ENCODE measurements at regions not wholly inside any gene's neighbourhood (a gene's known extent, or its start where the extent isn't known, plus 50 kb on each side); places are given as distances from the start of the nearest gene placed in this dataset.

GRCh38 chr6:165900970-165901369, 237.9 kb upstream of the PDE10A start:
- Histone ChIP-seq H2AFZ (ENCODE audit: low read depth, low read length) (no peak overlapping the region), H3K27me3 (ENCODE audit: insufficient read depth, low read length) (no peaks in the 10 kb centered on the region), H3K9ac (ENCODE audit: low read length) (no peak overlapping the region), H3K4me1 (ENCODE audit: insufficient read depth, low read length) (no peaks in the 10 kb centered on the region), H3K36me3 (ENCODE audit: insufficient read depth, low read length) (no peaks in the 10 kb centered on the region), H3K9me3 (ENCODE audit: insufficient read depth, low read depth, low read length) (no peaks in the 10 kb centered on the region), H3K4me3 (ENCODE audit: insufficient read depth, low read depth, low read length) (no peak overlapping the region), H3K4me2 (ENCODE audit: low read length) (no peak overlapping the region), H3K27ac (ENCODE audit: low read depth, low read length) (no peak overlapping the region), H4K20me1 (ENCODE audit: insufficient read depth, low read length) (no peaks in the 10 kb centered on the region), H3K79me2 (ENCODE audit: insufficient read depth, low read length) (no peaks in the 10 kb centered on the region)
- TF ChIP-seq EZH2 (IDR thresholded peaks at IDR 0.05; ENCODE audit: insufficient read depth, low read length) (no peak), CTCF (IDR thresholded peaks at IDR 0.05; ENCODE audit: insufficient read depth, low read depth, low read length) (no peak)
- FAIRE-seq (no peak), DNase-seq (ENCODE audit: low read depth) (no peak)
- H3K27me3 Mint-ChIP-seq (ENCODE audit: low read depth, unreplicated experiment) = peaks cover 42% of the 10 kb centered on the region
- peaks cover 3% of the 10 kb centered on the region for H3K36me3 Mint-ChIP-seq (ENCODE audit: low read depth, unreplicated experiment)
- H3K27ac Mint-ChIP-seq (ENCODE audit: unreplicated experiment) = no peak overlapping the region
- H3K9me3 Mint-ChIP-seq (ENCODE audit: unreplicated experiment) = peaks cover 9% of the 10 kb centered on the region
- no peaks in the 10 kb centered on the region for H3K4me1 Mint-ChIP-seq (ENCODE audit: low read depth, unreplicated experiment)
- no peak overlapping the region for H3K4me3 Mint-ChIP-seq (ENCODE audit: unreplicated experiment)

GRCh38 chr6:165899611-165900010, 236.6 kb upstream of the PDE10A start:
- Histone ChIP-seq H3K27me3 (ENCODE audit: insufficient read depth, low read length) (no peaks in the 10 kb centered on the region), H3K9ac (ENCODE audit: low read length) (no peak overlapping the region), H3K79me2 (ENCODE audit: insufficient read depth, low read length) (no peaks in the 10 kb centered on the region), H3K36me3 (ENCODE audit: insufficient read depth, low read length) (no peaks in the 10 kb centered on the region), H3K4me2 (ENCODE audit: low read length) (no peak overlapping the region), H3K9me3 (ENCODE audit: insufficient read depth, low read depth, low read length) (no peaks in the 10 kb centered on the region), H3K4me3 (ENCODE audit: insufficient read depth, low read depth, low read length) (no peak overlapping the region), H3K4me1 (ENCODE audit: insufficient read depth, low read length) (no peaks in the 10 kb centered on the region), H4K20me1 (ENCODE audit: insufficient read depth, low read length) (no peaks in the 10 kb centered on the region), H3K27ac (ENCODE audit: low read depth, low read length) (no peak overlapping the region), H2AFZ (ENCODE audit: low read depth, low read length) (no peak overlapping the region)
- FAIRE-seq (no peak), DNase-seq (ENCODE audit: low read depth) (no peak)
- no peak for TF ChIP-seq CTCF (IDR thresholded peaks at IDR 0.05; ENCODE audit: insufficient read depth, low read depth, low read length)
- no peak for TF ChIP-seq EZH2 (IDR thresholded peaks at IDR 0.05; ENCODE audit: insufficient read depth, low read length)
- no peak overlapping the region for H3K27ac Mint-ChIP-seq (ENCODE audit: unreplicated experiment)
- peaks cover 3% of the 10 kb centered on the region for H3K36me3 Mint-ChIP-seq (ENCODE audit: low read depth, unreplicated experiment)
- H3K9me3 Mint-ChIP-seq (ENCODE audit: unreplicated experiment) = peaks cover 9% of the 10 kb centered on the region
- no peaks in the 10 kb centered on the region for H3K4me1 Mint-ChIP-seq (ENCODE audit: low read depth, unreplicated experiment)
- no peak overlapping the region for H3K4me3 Mint-ChIP-seq (ENCODE audit: unreplicated experiment)
- peaks cover 45% of the 10 kb centered on the region for H3K27me3 Mint-ChIP-seq (ENCODE audit: low read depth, unreplicated experiment)

GRCh38 chr6:165895421-165896165, 232.6 kb upstream of the PDE10A start:
- no peaks in the 10 kb centered on the region for H4K20me1 ChIP-seq (ENCODE audit: insufficient read depth, low read length)
- H3K27ac Mint-ChIP-seq (ENCODE audit: unreplicated experiment) = no peak overlapping the region
- DNase-seq (ENCODE audit: low read depth) (no peak), FAIRE-seq (no peak)
- peaks cover 3% of the 10 kb centered on the region for H3K36me3 Mint-ChIP-seq (ENCODE audit: low read depth, unreplicated experiment)
- no peaks in the 10 kb centered on the region for H3K79me2 ChIP-seq (ENCODE audit: insufficient read depth, low read length)
- no peaks in the 10 kb centered on the region for H3K4me1 Mint-ChIP-seq (ENCODE audit: low read depth, unreplicated experiment)
- no peak overlapping the region for H3K9ac ChIP-seq (ENCODE audit: low read length)
- peaks cover 4% of the 10 kb centered on the region for H3K27me3 ChIP-seq (ENCODE audit: insufficient read depth, low read length)
- no peak overlapping the region for H3K27ac ChIP-seq (ENCODE audit: low read depth, low read length)
- H3K27me3 Mint-ChIP-seq (ENCODE audit: low read depth, unreplicated experiment) = peaks cover 43% of the 10 kb centered on the region
- peaks cover 2% of the 10 kb centered on the region for H3K9me3 Mint-ChIP-seq (ENCODE audit: unreplicated experiment)
- no peak overlapping the region for H2AFZ ChIP-seq (ENCODE audit: low read depth, low read length)
- H3K36me3 ChIP-seq (ENCODE audit: insufficient read depth, low read length) = no peaks in the 10 kb centered on the region
- H3K9me3 ChIP-seq (ENCODE audit: insufficient read depth, low read depth, low read length) = no peaks in the 10 kb centered on the region
- no peak overlapping the region for H3K4me2 ChIP-seq (ENCODE audit: low read length)
- H3K4me1 ChIP-seq (ENCODE audit: insufficient read depth, low read length) = no peaks in the 10 kb centered on the region
- no peak overlapping the region for H3K4me3 Mint-ChIP-seq (ENCODE audit: unreplicated experiment)
- TF ChIP-seq CTCF (IDR thresholded peaks at IDR 0.05; ENCODE audit: insufficient read depth, low read depth, low read length) = no peak
- TF ChIP-seq EZH2 (IDR thresholded peaks at IDR 0.05; ENCODE audit: insufficient read depth, low read length) = no peak
- no peak overlapping the region for H3K4me3 ChIP-seq (ENCODE audit: insufficient read depth, low read depth, low read length)
